Endothelial cell of umbilical vein (primary cell): ENCODE measurements at regions not wholly inside any gene's neighbourhood (a gene's known extent, or its start where the extent isn't known, plus 50 kb on each side); places are given as distances from the start of the nearest gene placed in this dataset.

Experiments
- BruUV-seq: library from RNA; stranded (reverse); fragments of 400-500 nt; replicated peaks from 2 replicates; lab custom pipeline; 2021; lab: Mats Ljungman, UMichigan
- CTCF ChIA-PET: fragments of 300-600, 350-600 bp; sonication (Branson Sonifier 250); formaldehyde crosslinking; loops from one replicate; lab custom pipeline; 2021; ENCODE audit warnings: antibody characterized with exemption, inconsistent platforms; lab: Charles Lee
- POLR2A ChIA-PET: fragments of 300-600, 350-600 bp; sonication (Branson Sonifier 250); formaldehyde crosslinking; loops from one replicate; lab custom pipeline; 2021; ENCODE audit warnings: antibody characterized with exemption, inconsistent platforms; lab: Charles Lee
- DNase-seq: peaks from one replicate; pipeline ENCODE4 v3.0.0-alpha.2; 2011; ENCODE audit warnings: low read depth, low spot score
- FAIRE-seq: peaks from 2 replicates; lab custom pipeline; 2011; peaks lifted over from hg19 to GRCh38; lab: Jason Lieb, UNC
- H2AFZ ChIP-seq: 2 replicates; pipeline ENCODE4 v1.6.0; 2012; ENCODE audit warnings: low read depth, low read length, control low read depth, inconsistent platforms
- H3K27ac ChIP-seq: 2 replicates; pipeline ENCODE4 v1.5.1; 2011; ENCODE audit warnings: low read depth, mild to moderate bottlenecking, control low read depth, low read length, moderate library complexity; ENCODE audit not compliant: insufficient read depth
- H3K27me3 ChIP-seq, 2 experiments: 2 replicates each; pipeline versions ENCODE4 v1.6.0 to v1.6.1; 2011; ENCODE audit warnings: low read length in 2 of 2, mixed read lengths in 1 of 2; ENCODE audit not compliant: control insufficient read depth in 2 of 2, insufficient read depth in 2 of 2
- H3K36me3 ChIP-seq, 2 experiments: 2 replicates in 1 of 2; 3 replicates in 1 of 2; pipeline ENCODE4 v1.5.1; 2011; ENCODE audit warnings: low read length in 2 of 2, mild to moderate bottlenecking in 1 of 2, moderate library complexity in 1 of 2; ENCODE audit not compliant: control insufficient read depth in 2 of 2, insufficient read depth in 2 of 2; ENCODE audit errors: extremely low read depth in 1 of 2
- H3K4me1 ChIP-seq: 3 replicates; pipeline ENCODE4 v1.5.1; 2011; ENCODE audit warnings: mild to moderate bottlenecking, low read length; ENCODE audit not compliant: control insufficient read depth, insufficient read depth; ENCODE audit errors: extremely low read depth
- H3K4me2 ChIP-seq: 2 replicates; pipeline ENCODE4 v1.6.1; 2011; ENCODE audit warnings: low read length, control low read depth, mixed read lengths; ENCODE audit not compliant: insufficient read depth
- H3K4me3 ChIP-seq, 3 experiments: fragments of 200-600 bp in 1 of 3; sonication (generic), shearing (Covaris generic) in 1 of 3; replicated peaks in 1 of 3; 2 replicates each; pipeline ENCODE4 v1.5.1; 2011 to 2016; ENCODE audit warnings: control low read depth in 3 of 3, low read length in 3 of 3, mild to moderate bottlenecking in 2 of 3, inconsistent platforms in 1 of 3, low read depth in 1 of 3, moderate library complexity in 1 of 3; ENCODE audit not compliant: insufficient read depth in 1 of 3
- H3K79me2 ChIP-seq: 2 replicates; pipeline ENCODE4 v1.6.0; 2012; ENCODE audit warnings: low read length, inconsistent platforms; ENCODE audit not compliant: control insufficient read depth, insufficient read depth
- H3K9ac ChIP-seq: replicated peaks from 2 replicates; pipeline ENCODE3; 2011; ENCODE audit warnings: low read length, control low read depth; ENCODE audit not compliant: insufficient read depth; ENCODE audit errors: extremely low read depth
- H3K9me1 ChIP-seq: replicated peaks from 3 replicates; pipeline ENCODE4 v1.6.0; 2011; ENCODE audit warnings: mild to moderate bottlenecking, low read length; ENCODE audit not compliant: control insufficient read depth, insufficient read depth; ENCODE audit errors: extremely low read depth
- H3K9me3 ChIP-seq: replicated peaks from 2 replicates; pipeline ENCODE4 v1.5.1; 2012; ENCODE audit warnings: low read length, inconsistent platforms; ENCODE audit not compliant: control insufficient read depth, insufficient read depth
- H4K20me1 ChIP-seq: replicated peaks from 2 replicates; pipeline ENCODE3; 2011; ENCODE audit warnings: mild to moderate bottlenecking, low read length; ENCODE audit not compliant: control insufficient read depth, insufficient read depth; ENCODE audit errors: extremely low read depth
- EZH2 ChIP-seq: IDR thresholded peaks from 2 replicates; pipeline ENCODE4 v1.6.1; 2012; ENCODE audit warnings: borderline replicate concordance, low read depth, mild to moderate bottlenecking, moderate library complexity, low read length, inconsistent platforms; ENCODE audit not compliant: severe bottlenecking
- FOS ChIP-seq: IDR thresholded peaks from 2 replicates; pipeline ENCODE4 v1.6.1; 2011; ENCODE audit warnings: mild to moderate bottlenecking, low read length, moderate library complexity, borderline replicate concordance; ENCODE audit not compliant: insufficient read depth
- GATA2 ChIP-seq: IDR thresholded peaks from 2 replicates; pipeline ENCODE4 v1.7.0; 2011; ENCODE audit warnings: low read depth, mild to moderate bottlenecking, moderate library complexity, mixed read lengths, low read length; ENCODE audit not compliant: insufficient read length, insufficient read depth
- JUN ChIP-seq: IDR thresholded peaks from 2 replicates; pipeline ENCODE4 v1.6.1; 2011; ENCODE audit warnings: borderline replicate concordance, low read depth; ENCODE audit not compliant: insufficient read length, insufficient read depth
- MYC ChIP-seq: IDR thresholded peaks from one replicate; pipeline ENCODE4 v1.6.1; 2011; ENCODE audit warnings: mild to moderate bottlenecking, low read depth, low read length
- POLR2A ChIP-seq: IDR thresholded peaks from 2 replicates; pipeline ENCODE4 v1.6.1; 2012; ENCODE audit warnings: low read depth, mild to moderate bottlenecking, control low read depth, low read length
- POLR2AphosphoS5 ChIP-seq: IDR thresholded peaks from 2 replicates; pipeline ENCODE4 v1.6.1; 2012; ENCODE audit warnings: low read depth, mild to moderate bottlenecking, control low read depth, low read length, moderate library complexity; ENCODE audit not compliant: insufficient read depth
- dilution Hi-C: fragments of 300-500 bp; cut with MboI; formaldehyde crosslinking; loops from one replicate; pipeline ENCODE4 v1.15.0; 2019; ENCODE audit warnings: low sequenced_read_pairs; ENCODE audit not compliant: extremely low pct_ligation_motif_present
- intact Hi-C: fragments of 100-400 bp; cut with micrococcal nuclease; formaldehyde crosslinking; loops from one replicate; pipeline ENCODE4 v1.10.0; 2022
- TF ChIP-seq, protein P1 (sequence below): IDR thresholded peaks from 2 replicates; pipeline ENCODE4 v1.6.1; 2011; ENCODE audit not compliant: insufficient read depth, insufficient read length
- TF ChIP-seq, protein P2 (sequence below), 2 donors: IDR thresholded peaks; 1 replicate in 1 of 2; 2 replicates in 1 of 2; pipeline ENCODE4 v1.5.1; 2011; ENCODE audit warnings: low read length in 2 of 2, mild to moderate bottlenecking in 2 of 2, moderate library complexity in 2 of 2, control low read depth in 1 of 2, inconsistent platforms in 1 of 2, low read depth in 1 of 2; ENCODE audit not compliant: insufficient read depth in 1 of 2; ENCODE audit errors: extremely low read depth in 1 of 2

DNA sequence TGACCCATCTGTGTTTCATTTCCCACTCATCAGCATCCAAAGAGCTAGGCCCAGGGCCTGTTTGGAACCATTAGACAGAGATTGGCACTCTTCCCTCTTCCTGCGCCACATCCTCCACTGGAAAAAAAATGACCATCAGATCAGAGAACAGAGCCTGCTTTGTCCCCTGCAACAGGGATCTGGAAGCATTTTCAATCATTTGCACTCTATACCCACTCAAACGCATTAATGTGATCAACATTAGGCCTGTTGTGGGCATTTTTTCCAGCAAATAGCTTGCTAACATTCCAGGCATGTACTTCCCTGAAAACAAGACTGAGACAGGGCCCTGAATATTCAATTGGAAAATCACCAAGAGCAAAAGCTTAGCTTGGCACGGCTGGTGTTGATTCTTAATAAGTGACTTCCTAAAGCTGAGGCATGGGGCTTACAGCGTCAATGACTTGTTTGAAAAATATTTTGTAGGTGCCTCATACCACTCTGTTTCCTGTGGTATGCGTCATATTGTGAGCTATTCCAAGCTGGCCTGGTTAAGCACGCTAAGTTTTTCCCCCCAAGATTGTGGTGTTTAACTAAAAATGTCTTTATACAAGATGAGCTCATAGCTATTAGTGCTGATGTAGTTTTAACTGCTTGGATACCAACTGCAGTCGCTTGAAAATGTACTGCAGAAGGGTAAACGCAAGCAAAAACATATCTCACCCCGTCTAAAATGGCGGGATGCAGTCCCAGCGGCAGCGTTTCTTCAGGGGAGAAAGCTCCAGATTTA is 404.4 kb downstream of the SPRY2 start:
- no peaks in the 10 kb centered on the region for H3K36me3 ChIP-seq
- peak; percentile 96 for FAIRE-seq
- H3K9me1 ChIP-seq: no peaks in the 10 kb centered on the region
- H3K4me2 ChIP-seq: peak overlapping the region; percentile 63
- ChIA-PET CTCF (interaction anchor here (0.5 to 2.4 kb wide), 34 partner anchors 8 to 1081 kb away, joined by 3 to 20 read pairs (median 4); partner anchors contain the start of gene SPRY2), POLR2A (interaction anchor here (0.8 to 1.9 kb wide), 10 partner anchors 126 to 423 kb away, joined by 3 to 27 read pairs (median 4); partner anchors contain the start of gene SPRY2)
- peak overlapping the region; percentile 95 for H3K9ac ChIP-seq
- H3K27me3 ChIP-seq: no peaks in the 10 kb centered on the region
- no peaks in the 10 kb centered on the region for H3K9me3 ChIP-seq
- intact Hi-C loops (loop anchor here (1.0 to 5.0 kb wide), 18 partner anchors 104 to 1026 kb away; partner anchors contain the start of gene SPRY2), dilution Hi-C loops (no loop called here)
- peak overlapping the region; percentile 45 for H2AFZ ChIP-seq
- no peaks in the 10 kb centered on the region for H3K79me2 ChIP-seq
- peak; percentile 100 for TF ChIP-seq JUN
- TF ChIP-seq, protein P1, sequence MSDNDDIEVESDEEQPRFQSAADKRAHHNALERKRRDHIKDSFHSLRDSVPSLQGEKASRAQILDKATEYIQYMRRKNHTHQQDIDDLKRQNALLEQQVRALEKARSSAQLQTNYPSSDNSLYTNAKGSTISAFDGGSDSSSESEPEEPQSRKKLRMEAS: no peak
- TF ChIP-seq GATA2: peak; percentile 63
- TF ChIP-seq FOS: peak; percentile 97
- TF ChIP-seq POLR2AphosphoS5: peak; percentile 84
- H3K27ac ChIP-seq: peak overlapping the region; percentile 99
- H3K4me1 ChIP-seq: peaks cover 62% of the 10 kb centered on the region
- H4K20me1 ChIP-seq: no peaks in the 10 kb centered on the region
- DNase-seq: peak; percentile 100
- H3K4me3 ChIP-seq: peak overlapping the region in 1 of 3 experiments; percentile 6
- BruUV-seq: no TSS peak

- Histone ChIP-seq H3K9me1 (no peaks in the 10 kb centered on the region), H3K9me3 (no peaks in the 10 kb centered on the region), H4K20me1 (no peaks in the 10 kb centered on the region), H2AFZ (no peak overlapping the region), H3K4me2 (no peak overlapping the region), H3K4me1 (peaks cover 62% of the 10 kb centered on the region), H3K79me2 (no peaks in the 10 kb centered on the region), H3K36me3 (no peaks in the 10 kb centered on the region), H3K27ac (peak overlapping the region; percentile 99), H3K27me3 (no peaks in the 10 kb centered on the region), H3K9ac (peak overlapping the region; percentile 92), H3K4me3 (no peak overlapping the region)
- FAIRE-seq: no peak
- TF ChIP-seq FOS (no peak), GATA2 (no peak), MYC (no peak), POLR2AphosphoS5 (no peak), JUN (no peak), POLR2A (no peak), EZH2 (no peak)
- TF ChIP-seq, protein P1: no peak
- TF ChIP-seq, protein P2, sequence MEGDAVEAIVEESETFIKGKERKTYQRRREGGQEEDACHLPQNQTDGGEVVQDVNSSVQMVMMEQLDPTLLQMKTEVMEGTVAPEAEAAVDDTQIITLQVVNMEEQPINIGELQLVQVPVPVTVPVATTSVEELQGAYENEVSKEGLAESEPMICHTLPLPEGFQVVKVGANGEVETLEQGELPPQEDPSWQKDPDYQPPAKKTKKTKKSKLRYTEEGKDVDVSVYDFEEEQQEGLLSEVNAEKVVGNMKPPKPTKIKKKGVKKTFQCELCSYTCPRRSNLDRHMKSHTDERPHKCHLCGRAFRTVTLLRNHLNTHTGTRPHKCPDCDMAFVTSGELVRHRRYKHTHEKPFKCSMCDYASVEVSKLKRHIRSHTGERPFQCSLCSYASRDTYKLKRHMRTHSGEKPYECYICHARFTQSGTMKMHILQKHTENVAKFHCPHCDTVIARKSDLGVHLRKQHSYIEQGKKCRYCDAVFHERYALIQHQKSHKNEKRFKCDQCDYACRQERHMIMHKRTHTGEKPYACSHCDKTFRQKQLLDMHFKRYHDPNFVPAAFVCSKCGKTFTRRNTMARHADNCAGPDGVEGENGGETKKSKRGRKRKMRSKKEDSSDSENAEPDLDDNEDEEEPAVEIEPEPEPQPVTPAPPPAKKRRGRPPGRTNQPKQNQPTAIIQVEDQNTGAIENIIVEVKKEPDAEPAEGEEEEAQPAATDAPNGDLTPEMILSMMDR (IDR thresholded peaks at IDR 0.05; ENCODE audit: extremely low read depth in 1 of 2, insufficient read depth in 1 of 2, low read depth in 1 of 2, low read length in 2 of 2): no peak
- intact Hi-C loops (loop anchor here (5.0 kb wide), 1 partner anchor 612 kb away; no protein-coding TSS in a partner anchor), dilution Hi-C loops (no loop called here)
- DNase-seq: no peak
- POLR2A ChIA-PET: no interaction called here
- CTCF ChIA-PET: interaction anchor here (2.4 kb wide), 1 partner anchor 168 kb away, joined by 8 read pairs; no protein-coding TSS in a partner anchor
- BruUV-seq: no TSS peak
Observed at GRCh38 chr13:79935121-79935520, 405.8 kb downstream of the SPRY2 start.
